MM.1S (cell line): ENCODE measurements at regions not wholly inside any gene's neighbourhood (a gene's known extent, or its start where the extent isn't known, plus 50 kb on each side); places are given as distances from the start of the nearest gene placed in this dataset.

Source experiments
- DNase-seq: peaks from one replicate; pipeline ENCODE4 v3.0.0-alpha.2; 2015
- H2AFZ ChIP-seq: fragments of 300-600 bp; sonication (generic); 2 replicates; pipeline ENCODE4 v1.6.0; 2016; ENCODE audit warnings: antibody characterized with exemption, low read length
- H3F3A ChIP-seq: fragments of 300-600 bp; sonication (generic); 2 replicates; pipeline ENCODE4 v1.6.1; 2016; ENCODE audit warnings: mild to moderate bottlenecking, antibody characterized with exemption, low read length, moderate library complexity, mixed read lengths; ENCODE audit not compliant: insufficient read depth
- H3K27ac ChIP-seq: fragments of 300-600 bp; sonication (generic); 2 replicates; pipeline ENCODE4 v1.5.1; 2016; ENCODE audit warnings: mild to moderate bottlenecking, low read length
- H3K27me3 ChIP-seq: fragments of 300-600 bp; sonication (generic); replicated peaks from 2 replicates; pipeline ENCODE4 v1.6.0; 2016; ENCODE audit warnings: low read length; ENCODE audit not compliant: insufficient read depth
- H3K36me3 ChIP-seq: fragments of 300-600 bp; sonication (generic); replicated peaks from 2 replicates; pipeline ENCODE4 v1.6.1; 2016; ENCODE audit warnings: mild to moderate bottlenecking, low read length, mixed read lengths; ENCODE audit not compliant: insufficient read depth
- H3K4me1 ChIP-seq: fragments of 300-600 bp; sonication (generic); 2 replicates; pipeline ENCODE4 v1.6.1; 2016; ENCODE audit warnings: low read length, mixed read lengths
- H3K4me2 ChIP-seq: fragments of 300-600 bp; sonication (generic); 2 replicates; pipeline ENCODE4 v1.6.0; 2016; ENCODE audit warnings: low read depth, low read length
- H3K4me3 ChIP-seq: fragments of 300-600 bp; sonication (generic); 2 replicates; pipeline ENCODE4 v1.5.1; 2016; ENCODE audit warnings: low read length, mixed read lengths
- H3K79me2 ChIP-seq: fragments of 300-600 bp; sonication (generic); 2 replicates; pipeline ENCODE4 v1.6.1; 2016; ENCODE audit warnings: mixed run types, low read length, mixed read lengths
- H3K9ac ChIP-seq: fragments of 300-600 bp; sonication (generic); 2 replicates; pipeline ENCODE4 v1.6.1; 2016; ENCODE audit warnings: low read length, mixed read lengths
- H3K9me2 ChIP-seq: fragments of 300-600 bp; sonication (generic); replicated peaks from 2 replicates; pipeline ENCODE4 v1.6.1; 2016; ENCODE audit warnings: mild to moderate bottlenecking, low read length, mixed read lengths; ENCODE audit not compliant: insufficient read depth
- H3K9me3 ChIP-seq: fragments of 300-600 bp; sonication (generic); replicated peaks from 2 replicates; pipeline ENCODE4 v1.6.1; 2016; ENCODE audit warnings: mild to moderate bottlenecking, low read length, mixed read lengths; ENCODE audit not compliant: insufficient read depth
- H4K20me1 ChIP-seq: fragments of 300-600 bp; sonication (generic); 2 replicates; pipeline ENCODE4 v1.6.1; 2016; ENCODE audit warnings: mild to moderate bottlenecking, low read length, moderate library complexity, mixed read lengths; ENCODE audit not compliant: insufficient read depth
- EZH2 ChIP-seq: fragments of 300-600 bp; sonication (generic); optimal IDR thresholded peaks from 2 replicates; pipeline ENCODE3; 2017; ENCODE audit warnings: low read depth, mild to moderate bottlenecking, antibody characterized with exemption, low read length, mixed read lengths
- EZH2phosphoT487 ChIP-seq: fragments of 300-600 bp; sonication (generic); IDR thresholded peaks from 2 replicates; pipeline ENCODE4 v1.6.1; 2018; ENCODE audit warnings: antibody characterized with exemption, low read length
- TF ChIP-seq, protein P1 (sequence below): fragments of 300-600 bp; sonication (generic); IDR thresholded peaks from 2 replicates; pipeline ENCODE4 v1.5.1; 2016; ENCODE audit warnings: antibody characterized with exemption, low read length, mixed read lengths

- TF ChIP-seq, protein P1, sequence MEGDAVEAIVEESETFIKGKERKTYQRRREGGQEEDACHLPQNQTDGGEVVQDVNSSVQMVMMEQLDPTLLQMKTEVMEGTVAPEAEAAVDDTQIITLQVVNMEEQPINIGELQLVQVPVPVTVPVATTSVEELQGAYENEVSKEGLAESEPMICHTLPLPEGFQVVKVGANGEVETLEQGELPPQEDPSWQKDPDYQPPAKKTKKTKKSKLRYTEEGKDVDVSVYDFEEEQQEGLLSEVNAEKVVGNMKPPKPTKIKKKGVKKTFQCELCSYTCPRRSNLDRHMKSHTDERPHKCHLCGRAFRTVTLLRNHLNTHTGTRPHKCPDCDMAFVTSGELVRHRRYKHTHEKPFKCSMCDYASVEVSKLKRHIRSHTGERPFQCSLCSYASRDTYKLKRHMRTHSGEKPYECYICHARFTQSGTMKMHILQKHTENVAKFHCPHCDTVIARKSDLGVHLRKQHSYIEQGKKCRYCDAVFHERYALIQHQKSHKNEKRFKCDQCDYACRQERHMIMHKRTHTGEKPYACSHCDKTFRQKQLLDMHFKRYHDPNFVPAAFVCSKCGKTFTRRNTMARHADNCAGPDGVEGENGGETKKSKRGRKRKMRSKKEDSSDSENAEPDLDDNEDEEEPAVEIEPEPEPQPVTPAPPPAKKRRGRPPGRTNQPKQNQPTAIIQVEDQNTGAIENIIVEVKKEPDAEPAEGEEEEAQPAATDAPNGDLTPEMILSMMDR, result no peak
- no peak for TF ChIP-seq EZH2
- no peak for TF ChIP-seq EZH2phosphoT487
- Histone ChIP-seq H2AFZ (no peak overlapping the region), H3K36me3 (no peaks in the 10 kb centered on the region), H3F3A (no peaks in the 10 kb centered on the region), H3K9me2 (no peaks in the 10 kb centered on the region), H3K79me2 (no peaks in the 10 kb centered on the region), H3K9ac (no peak overlapping the region), H3K4me3 (no peak overlapping the region), H3K4me1 (no peaks in the 10 kb centered on the region), H3K9me3 (no peaks in the 10 kb centered on the region), H3K4me2 (no peak overlapping the region), H3K27me3 (no peaks in the 10 kb centered on the region), H4K20me1 (no peaks in the 10 kb centered on the region), H3K27ac (no peak overlapping the region)
- no peak for DNase-seq
Observed at GRCh38 chr1:184226100-184226487, 160.7 kb upstream of the C1orf21 start.

DNA sequence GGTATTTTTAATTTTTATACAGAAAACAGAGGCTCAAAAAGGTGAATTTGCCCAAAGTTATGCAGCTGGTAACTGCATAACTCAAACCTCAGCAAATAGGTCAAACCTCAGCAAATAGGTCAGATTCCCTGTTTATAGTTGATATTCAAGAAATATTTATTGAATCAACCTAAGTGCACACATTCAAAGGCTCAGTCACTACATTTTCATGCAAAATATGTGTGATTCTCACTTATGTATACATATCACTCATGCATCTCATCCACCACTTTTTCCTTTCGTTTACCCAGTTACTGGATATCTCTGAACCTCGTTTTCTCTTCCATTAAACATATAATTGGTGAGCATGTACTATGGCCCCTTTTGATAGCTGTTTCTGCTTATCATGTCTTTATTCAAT lies 158.3 kb upstream of the C1orf21 start:
- Histone ChIP-seq H3K9me3 (no peaks in the 10 kb centered on the region), H4K20me1 (no peaks in the 10 kb centered on the region), H3K27ac (no peak overlapping the region), H3K27me3 (no peaks in the 10 kb centered on the region), H2AFZ (no peak overlapping the region), H3K79me2 (no peaks in the 10 kb centered on the region), H3F3A (no peaks in the 10 kb centered on the region), H3K4me2 (no peak overlapping the region), H3K9me2 (no peaks in the 10 kb centered on the region), H3K4me3 (no peak overlapping the region), H3K9ac (no peak overlapping the region), H3K4me1 (no peaks in the 10 kb centered on the region), H3K36me3 (no peaks in the 10 kb centered on the region)
- no peak for DNase-seq
- TF ChIP-seq, protein P1, result no peak
- TF ChIP-seq EZH2phosphoT487 (no peak), EZH2 (no peak)

GRCh38 chr1:184237588-184237987 lies 149.2 kb upstream of the C1orf21 start:
- Histone ChIP-seq H3F3A (no peaks in the 10 kb centered on the region), H3K4me2 (no peak overlapping the region), H3K27me3 (no peaks in the 10 kb centered on the region), H2AFZ (no peak overlapping the region), H3K36me3 (no peaks in the 10 kb centered on the region), H3K4me1 (no peaks in the 10 kb centered on the region), H3K9me3 (no peaks in the 10 kb centered on the region), H3K79me2 (no peaks in the 10 kb centered on the region), H3K27ac (no peak overlapping the region), H3K9me2 (no peaks in the 10 kb centered on the region), H3K4me3 (no peak overlapping the region), H3K9ac (no peak overlapping the region), H4K20me1 (no peaks in the 10 kb centered on the region)
- no peak for TF ChIP-seq EZH2
- TF ChIP-seq, protein P1, result no peak
- DNase-seq, result no peak

DNA sequence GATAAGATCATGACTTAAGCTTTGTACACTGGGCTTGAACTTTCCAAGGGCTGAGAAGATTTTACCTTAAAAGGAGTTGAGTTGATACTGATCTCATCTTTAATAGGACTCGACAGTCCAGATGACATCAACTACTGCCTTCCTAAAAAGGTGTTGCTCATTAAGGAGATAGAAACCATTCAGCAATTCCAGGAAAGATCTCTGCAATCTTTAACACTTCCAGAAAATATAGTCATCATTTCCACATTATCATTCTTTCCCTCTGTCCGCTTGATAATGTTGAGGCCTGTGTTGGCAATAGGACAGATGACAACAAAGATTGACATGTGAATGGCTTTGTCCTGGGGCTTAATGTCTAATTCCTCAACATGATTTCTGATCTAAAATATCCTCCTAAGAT lies 145.4 kb upstream of the C1orf21 start:
- Histone ChIP-seq H3K9me2 (no peaks in the 10 kb centered on the region), H3K79me2 (no peaks in the 10 kb centered on the region), H3F3A (no peaks in the 10 kb centered on the region), H3K9me3 (no peaks in the 10 kb centered on the region), H3K27ac (no peak overlapping the region), H2AFZ (no peak overlapping the region), H3K36me3 (no peaks in the 10 kb centered on the region), H3K27me3 (no peaks in the 10 kb centered on the region), H3K4me2 (no peak overlapping the region), H4K20me1 (no peaks in the 10 kb centered on the region), H3K4me1 (no peaks in the 10 kb centered on the region), H3K9ac (no peak overlapping the region), H3K4me3 (no peak overlapping the region)
- no peak for TF ChIP-seq EZH2
- TF ChIP-seq, protein P1, result no peak
- TF ChIP-seq EZH2phosphoT487, result no peak
- DNase-seq, result no peak
